ENCODE measurements at regions not wholly inside any gene's neighbourhood (a gene's known extent, or its start where the extent isn't known, plus 50 kb on each side); places are given as distances from the start of the nearest gene placed in this dataset.

- no peak for TF ChIP-seq GATA2 (IDR thresholded peaks at IDR 0.05; ENCODE audit: low read depth, low read length)
- TF ChIP-seq GATA3 (IDR thresholded peaks at IDR 0.05; ENCODE audit: low read depth, low read length), result no peak
Observed at GRCh38 chr13:79660361-79660760, 179.4 kb downstream of the NDFIP2 start.
